ENCODE measurements at regions not wholly inside any gene's neighbourhood (a gene's known extent, or its start where the extent isn't known, plus 50 kb on each side); places are given as distances from the start of the nearest gene placed in this dataset.

- TF ChIP-seq CTCF (conservative IDR thresholded peaks at IDR 0.05) = no peak
- no peak for TF ChIP-seq ZFX (IDR thresholded peaks at IDR 0.05)
- no peak overlapping the region for H3K27ac ChIP-seq
Measured at GRCh38 chr9:119451426-119451825, 82.2 kb upstream of the BRINP1 start.

- TF ChIP-seq ZFX (IDR thresholded peaks at IDR 0.05) (no peak), CTCF (conservative IDR thresholded peaks at IDR 0.05) (no peak)
- no peak overlapping the region for H3K27ac ChIP-seq
Measured at GRCh38 chr9:119443179-119443578, 73.9 kb upstream of the BRINP1 start.

- no peak overlapping the region for H3K27ac ChIP-seq
- TF ChIP-seq ZFX (IDR thresholded peaks at IDR 0.05) = no peak
- TF ChIP-seq CTCF (conservative IDR thresholded peaks at IDR 0.05) = no peak
Measured at GRCh38 chr9:119441832-119442231, 72.6 kb upstream of the BRINP1 start.

- TF ChIP-seq ZFX (IDR thresholded peaks at IDR 0.05) (no peak), CTCF (conservative IDR thresholded peaks at IDR 0.05) (no peak)
Measured at GRCh38 chr9:119441338-119441737, 72.1 kb upstream of the BRINP1 start.

GRCh38 chr9:119436261-119436660 lies 67.0 kb upstream of the BRINP1 start:
- H3K27ac ChIP-seq = no peak overlapping the region
- TF ChIP-seq ZFX (IDR thresholded peaks at IDR 0.05) = no peak
- TF ChIP-seq CTCF (conservative IDR thresholded peaks at IDR 0.05) = no peak

More at GRCh38 chr9:119441338-119441737, 72.1 kb upstream of the BRINP1 start:
- no peak overlapping the region for H3K27ac ChIP-seq

- TF ChIP-seq CTCF (conservative IDR thresholded peaks at IDR 0.05) (no peak), ZFX (IDR thresholded peaks at IDR 0.05) (no peak)
- no peak overlapping the region for H3K27ac ChIP-seq
Measured at GRCh38 chr9:119435076-119435475, 65.8 kb upstream of the BRINP1 start.

GRCh38 chr9:119432428-119432827 lies 63.2 kb upstream of the BRINP1 start:
- no peak overlapping the region for H3K27ac ChIP-seq
- TF ChIP-seq ZFX (IDR thresholded peaks at IDR 0.05) (no peak), CTCF (conservative IDR thresholded peaks at IDR 0.05) (no peak)
